Urothelium cell line (cell line): ENCODE measurements at regions not wholly inside any gene's neighbourhood (a gene's known extent, or its start where the extent isn't known, plus 50 kb on each side); places are given as distances from the start of the nearest gene placed in this dataset.
A peak's percentile ranks its signal among the peaks of the same experiment; 100 is the strongest.

Experiments used
- DNase-seq: peaks from one replicate; pipeline ENCODE4 v3.0.0; 2011; ENCODE audit warnings: low spot score, mixed read lengths
- FAIRE-seq: peaks from 2 replicates; lab custom pipeline; 2011; peaks lifted over from hg19 to GRCh38; lab: Jason Lieb, UNC

GRCh38 chr1:56320464-56321149, 258.8 kb downstream of the PLPP3 start:
- no peak for DNase-seq
- FAIRE-seq: no peak

GRCh38 chr1:56317722-56318121, 261.6 kb downstream of the PLPP3 start:
- DNase-seq (no peak), FAIRE-seq (no peak)

- FAIRE-seq: no peak
Observed at GRCh38 chr1:56315293-56315942, 263.9 kb downstream of the PLPP3 start.

GRCh38 chr1:56313560-56313959, 265.8 kb downstream of the PLPP3 start:
- FAIRE-seq: no peak
- no peak for DNase-seq

More at GRCh38 chr1:56315293-56315942, 263.9 kb downstream of the PLPP3 start:
- DNase-seq: no peak

- DNase-seq: no peak
- FAIRE-seq: no peak
Observed at GRCh38 chr1:56311766-56312165, 267.6 kb downstream of the PLPP3 start.

- DNase-seq (no peak), FAIRE-seq (no peak)
Observed at GRCh38 chr1:56310945-56311344, 268.4 kb downstream of the PLPP3 start.

- FAIRE-seq: no peak
- DNase-seq: no peak
Observed at GRCh38 chr1:56309065-56309464, 270.3 kb downstream of the PLPP3 start.

- FAIRE-seq: no peak
- no peak for DNase-seq
Observed at GRCh38 chr1:56304975-56305374, 274.4 kb downstream of the PLPP3 start.

- FAIRE-seq: no peak
- DNase-seq: no peak
Observed at GRCh38 chr1:56303805-56304204, 275.6 kb downstream of the PLPP3 start.

GRCh38 chr1:56302878-56303277, 276.5 kb downstream of the PLPP3 start:
- FAIRE-seq (no peak), DNase-seq (no peak)

GRCh38 chr1:56301791-56302190, 277.6 kb downstream of the PLPP3 start:
- FAIRE-seq: no peak
- peak; percentile 28 for DNase-seq

GRCh38 chr1:56300836-56301235, 278.5 kb downstream of the PLPP3 start:
- no peak for FAIRE-seq
- no peak for DNase-seq

- FAIRE-seq: no peak
- no peak for DNase-seq
Observed at GRCh38 chr1:56298866-56299265, 280.5 kb downstream of the PLPP3 start.

- DNase-seq (no peak), FAIRE-seq (no peak)
Observed at GRCh38 chr1:56297904-56298303, 281.5 kb downstream of the PLPP3 start.

GRCh38 chr1:56297208-56297607, 282.2 kb downstream of the PLPP3 start:
- DNase-seq (no peak), FAIRE-seq (no peak)

- FAIRE-seq: no peak
- no peak for DNase-seq
Observed at GRCh38 chr1:56295949-56296929, 283.1 kb downstream of the PLPP3 start.

GRCh38 chr1:56291374-56291919, 287.9 kb downstream of the PLPP3 start:
- DNase-seq (no peak), FAIRE-seq (no peak)

GRCh38 chr1:56289260-56289659, 290.1 kb downstream of the PLPP3 start:
- DNase-seq (no peak), FAIRE-seq (no peak)

GRCh38 chr1:56287721-56288120, 291.6 kb downstream of the PLPP3 start:
- no peak for DNase-seq
- FAIRE-seq: no peak

- no peak for DNase-seq
- FAIRE-seq: no peak
Observed at GRCh38 chr1:56286956-56287355, 292.4 kb downstream of the PLPP3 start.

- no peak for DNase-seq
- no peak for FAIRE-seq
Observed at GRCh38 chr1:56286506-56286905, 292.9 kb downstream of the PLPP3 start.
